ENCODE measurements at regions not wholly inside any gene's neighbourhood (a gene's known extent, or its start where the extent isn't known, plus 50 kb on each side); places are given as distances from the start of the nearest gene placed in this dataset.

DNA sequence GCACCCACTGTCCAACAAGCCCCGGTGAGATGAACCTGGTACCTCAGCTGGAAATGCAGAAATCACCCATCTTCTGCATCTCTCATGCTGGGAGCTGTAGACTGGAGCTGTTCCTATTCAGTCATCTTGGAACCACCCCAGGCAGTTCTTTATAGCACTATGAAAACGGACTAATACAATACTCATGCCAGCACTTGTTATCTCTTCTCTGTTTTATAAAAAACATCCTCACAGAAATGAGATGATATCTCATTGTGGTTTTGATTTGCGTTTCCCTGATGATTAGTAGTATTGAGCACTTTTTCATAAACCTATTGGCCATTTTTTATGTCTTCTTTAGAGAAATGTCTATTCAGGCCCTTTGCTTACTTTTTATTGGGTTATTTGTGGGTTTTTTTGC lies 156.2 kb upstream of the ARPP21 start:
- no peak for FAIRE-seq
- TF ChIP-seq TAF1 (IDR thresholded peaks at IDR 0.05; ENCODE audit: borderline replicate concordance, low read depth, low read length) (no peak), POLR2A (IDR thresholded peaks at IDR 0.05; ENCODE audit: low read depth, low read length) (no peak), POLR2AphosphoS5 (IDR thresholded peaks at IDR 0.05; ENCODE audit: low read depth, low read length) (no peak)
- no peak for DNase-seq (ENCODE audit: insufficient read length)

GRCh38 chr3:35484929-35485530 lies 154.3 kb upstream of the ARPP21 start:
- TF ChIP-seq TAF1 (IDR thresholded peaks at IDR 0.05; ENCODE audit: borderline replicate concordance, low read depth, low read length) (no peak), POLR2A (IDR thresholded peaks at IDR 0.05; ENCODE audit: low read depth, low read length) (no peak), POLR2AphosphoS5 (IDR thresholded peaks at IDR 0.05; ENCODE audit: low read depth, low read length) (no peak)
- DNase-seq (ENCODE audit: insufficient read length) (no peak), FAIRE-seq (no peak)

- TF ChIP-seq TAF1 (IDR thresholded peaks at IDR 0.05; ENCODE audit: borderline replicate concordance, low read depth, low read length) (no peak), POLR2A (IDR thresholded peaks at IDR 0.05; ENCODE audit: low read depth, low read length) (no peak), POLR2AphosphoS5 (IDR thresholded peaks at IDR 0.05; ENCODE audit: low read depth, low read length) (no peak)
- FAIRE-seq (no peak), DNase-seq (ENCODE audit: insufficient read length) (no peak)
These were observed 153.0 kb upstream of the ARPP21 start for GRCh38 chr3:35486295-35486694.

DNA sequence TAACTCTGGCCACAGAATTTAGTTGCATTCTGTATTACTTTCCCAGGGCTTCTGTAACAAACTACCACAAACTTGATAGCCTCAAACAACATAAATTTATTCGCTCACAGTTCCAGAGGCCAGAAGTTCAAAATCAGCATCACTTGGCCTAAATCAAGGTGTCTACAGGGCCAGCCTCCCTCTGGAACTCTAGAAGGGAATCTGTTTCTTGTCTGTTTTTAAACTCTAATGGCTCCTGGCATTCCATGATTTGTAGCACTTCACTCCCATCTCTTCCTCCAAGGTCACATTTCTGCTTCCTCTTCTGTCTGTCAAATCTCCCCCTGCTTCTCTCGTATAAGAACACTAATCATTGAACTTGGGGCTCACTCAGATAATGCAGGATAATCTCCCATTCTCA lies 151.9 kb upstream of the ARPP21 start:
- DNase-seq (ENCODE audit: insufficient read length), result no peak
- no peak for FAIRE-seq
- TF ChIP-seq TAF1 (IDR thresholded peaks at IDR 0.05; ENCODE audit: borderline replicate concordance, low read depth, low read length) (no peak), POLR2AphosphoS5 (IDR thresholded peaks at IDR 0.05; ENCODE audit: low read depth, low read length) (no peak)

- DNase-seq (ENCODE audit: insufficient read length) (no peak), FAIRE-seq (no peak)
- TF ChIP-seq TAF1 (IDR thresholded peaks at IDR 0.05; ENCODE audit: borderline replicate concordance, low read depth, low read length) (no peak), POLR2AphosphoS5 (IDR thresholded peaks at IDR 0.05; ENCODE audit: low read depth, low read length) (no peak), POLR2A (IDR thresholded peaks at IDR 0.05; ENCODE audit: low read depth, low read length) (no peak)
These were observed 150.8 kb upstream of the ARPP21 start for GRCh38 chr3:35488526-35488925.

DNA sequence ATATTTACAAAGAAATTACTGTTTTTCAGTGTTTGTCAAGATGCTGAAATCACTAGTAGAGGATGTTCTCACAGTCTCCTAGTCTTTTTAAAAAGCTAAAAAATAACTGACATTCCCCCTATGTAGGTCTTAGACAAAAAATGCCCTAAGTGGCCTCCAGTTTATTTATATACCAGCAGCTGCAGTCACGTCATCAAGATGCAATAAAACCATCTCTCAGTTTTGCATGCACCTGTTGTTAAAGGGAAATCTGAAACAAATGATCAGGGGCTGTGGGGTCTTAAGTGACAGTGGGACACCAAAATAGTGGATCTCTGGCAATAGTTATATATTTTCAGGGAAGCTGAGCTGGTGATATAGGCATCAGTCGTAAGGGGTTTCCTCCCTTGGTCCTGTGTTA lies 146.5 kb upstream of the ARPP21 start:
- DNase-seq (ENCODE audit: insufficient read length) (no peak), FAIRE-seq (no peak)
- TF ChIP-seq TAF1 (IDR thresholded peaks at IDR 0.05; ENCODE audit: borderline replicate concordance, low read depth, low read length), result no peak
- no peak for TF ChIP-seq POLR2A (IDR thresholded peaks at IDR 0.05; ENCODE audit: low read depth, low read length)
- TF ChIP-seq POLR2AphosphoS5 (IDR thresholded peaks at IDR 0.05; ENCODE audit: low read depth, low read length), result no peak

DNA sequence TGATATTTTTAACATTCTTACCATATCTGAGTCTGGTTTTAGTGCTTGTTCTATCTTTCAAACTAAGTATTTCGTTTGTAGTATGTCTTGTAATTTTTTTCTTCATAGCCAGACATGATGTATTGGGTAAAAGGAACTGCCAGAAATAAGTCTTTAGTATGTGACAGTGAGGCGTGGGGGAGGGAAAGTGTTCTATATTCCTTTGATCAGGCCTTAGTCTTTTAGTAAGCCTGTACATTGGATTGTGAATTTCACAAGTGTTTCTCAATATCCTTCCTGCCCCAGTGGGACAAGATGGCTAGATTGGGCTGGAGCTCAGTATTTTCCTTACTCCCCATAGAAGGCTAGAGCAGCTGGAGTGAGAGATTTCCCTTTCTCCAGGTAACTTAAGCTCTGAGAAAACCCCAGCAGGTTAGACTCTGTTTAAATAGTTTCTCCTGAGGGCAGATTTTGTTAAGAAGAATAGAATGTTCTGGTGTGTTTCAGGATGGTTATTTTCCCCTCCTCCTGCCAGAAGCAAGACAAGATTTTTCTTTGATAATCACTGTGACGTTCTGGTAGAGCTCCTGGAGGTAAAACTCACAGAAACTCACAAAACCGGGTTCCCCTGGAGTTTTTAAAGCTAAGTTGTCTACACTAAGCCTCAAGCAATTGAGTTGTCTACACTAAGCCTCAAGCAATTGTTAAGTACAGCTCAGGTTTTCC lies 140.7 kb upstream of the ARPP21 start:
- FAIRE-seq, result no peak
- TF ChIP-seq POLR2A (IDR thresholded peaks at IDR 0.05; ENCODE audit: low read depth, low read length) (no peak), TAF1 (IDR thresholded peaks at IDR 0.05; ENCODE audit: borderline replicate concordance, low read depth, low read length) (no peak), POLR2AphosphoS5 (IDR thresholded peaks at IDR 0.05; ENCODE audit: low read depth, low read length) (no peak)
- no peak for DNase-seq (ENCODE audit: insufficient read length)

GRCh38 chr3:35500641-35501350 lies 138.5 kb upstream of the ARPP21 start:
- no peak for FAIRE-seq
- TF ChIP-seq TAF1 (IDR thresholded peaks at IDR 0.05; ENCODE audit: borderline replicate concordance, low read depth, low read length), result no peak
- no peak for TF ChIP-seq POLR2A (IDR thresholded peaks at IDR 0.05; ENCODE audit: low read depth, low read length)
- no peak for TF ChIP-seq POLR2AphosphoS5 (IDR thresholded peaks at IDR 0.05; ENCODE audit: low read depth, low read length)
- no peak for DNase-seq (ENCODE audit: insufficient read length)

- no peak for TF ChIP-seq POLR2A (IDR thresholded peaks at IDR 0.05; ENCODE audit: low read depth, low read length)
- TF ChIP-seq TAF1 (IDR thresholded peaks at IDR 0.05; ENCODE audit: borderline replicate concordance, low read depth, low read length), result no peak
- no peak for TF ChIP-seq POLR2AphosphoS5 (IDR thresholded peaks at IDR 0.05; ENCODE audit: low read depth, low read length)
- no peak for FAIRE-seq
- DNase-seq (ENCODE audit: insufficient read length), result no peak
These were observed 136.6 kb upstream of the ARPP21 start for GRCh38 chr3:35502699-35503098.

- DNase-seq (ENCODE audit: insufficient read length) (no peak), FAIRE-seq (no peak)
- no peak for TF ChIP-seq TAF1 (IDR thresholded peaks at IDR 0.05; ENCODE audit: borderline replicate concordance, low read depth, low read length)
- no peak for TF ChIP-seq POLR2AphosphoS5 (IDR thresholded peaks at IDR 0.05; ENCODE audit: low read depth, low read length)
- no peak for TF ChIP-seq POLR2A (IDR thresholded peaks at IDR 0.05; ENCODE audit: low read depth, low read length)
These were observed 134.1 kb upstream of the ARPP21 start for GRCh38 chr3:35505181-35505580.

GRCh38 chr3:35505772-35506171 lies 133.6 kb upstream of the ARPP21 start:
- TF ChIP-seq TAF1 (IDR thresholded peaks at IDR 0.05; ENCODE audit: borderline replicate concordance, low read depth, low read length), result no peak
- no peak for TF ChIP-seq POLR2AphosphoS5 (IDR thresholded peaks at IDR 0.05; ENCODE audit: low read depth, low read length)
- no peak for TF ChIP-seq POLR2A (IDR thresholded peaks at IDR 0.05; ENCODE audit: low read depth, low read length)
- FAIRE-seq, result no peak
- no peak for DNase-seq (ENCODE audit: insufficient read length)

GRCh38 chr3:35519936-35520335 lies 119.4 kb upstream of the ARPP21 start:
- DNase-seq (ENCODE audit: insufficient read length) (no peak), FAIRE-seq (no peak)
- no peak for TF ChIP-seq POLR2AphosphoS5 (IDR thresholded peaks at IDR 0.05; ENCODE audit: low read depth, low read length)
- TF ChIP-seq POLR2A (IDR thresholded peaks at IDR 0.05; ENCODE audit: low read depth, low read length), result no peak
- TF ChIP-seq TAF1 (IDR thresholded peaks at IDR 0.05; ENCODE audit: borderline replicate concordance, low read depth, low read length), result no peak

All from GM12892 (cell line).